DMS 273 (cell line): ENCODE measurements at regions not wholly inside any gene's neighbourhood (a gene's known extent, or its start where the extent isn't known, plus 50 kb on each side); places are given as distances from the start of the nearest gene placed in this dataset.
"Not testable (repeated sequence)": the region's sequence is repeated elsewhere in the genome, so short reads cannot be mapped to it uniquely, and the experiment has no call there.

Experiments
- DNase-seq: peaks from one replicate; lab custom pipeline; 2025; ENCODE audit not compliant: unreplicated experiment; lab: John Stamatoyannopoulos, UW

- DNase-seq, result no peak
Measured at GRCh38 chr13:90003566-90003965, 1343.9 kb upstream of the MIR17HG start.

GRCh38 chr13:90008707-90009149 lies 1338.8 kb upstream of the MIR17HG start:
- no peak for DNase-seq

- DNase-seq, result no peak
Measured at GRCh38 chr13:90014038-90014437, 1333.4 kb upstream of the MIR17HG start.

GRCh38 chr13:90015565-90016507 lies 1331.7 kb upstream of the MIR17HG start:
- DNase-seq, result no peak

GRCh38 chr13:90016688-90017087 lies 1330.8 kb upstream of the MIR17HG start:
- no peak for DNase-seq

GRCh38 chr13:90020536-90021070 lies 1326.9 kb upstream of the MIR17HG start:
- no peak for DNase-seq

GRCh38 chr13:90027409-90027808 lies 1320.1 kb upstream of the MIR17HG start:
- DNase-seq, result no peak

- DNase-seq, result no peak
Measured at GRCh38 chr13:90032313-90032712, 1315.2 kb upstream of the MIR17HG start.

- no peak for DNase-seq
Measured at GRCh38 chr13:90032841-90033493, 1314.5 kb upstream of the MIR17HG start.

- no peak for DNase-seq
Measured at GRCh38 chr13:90039516-90039915, 1308.0 kb upstream of the MIR17HG start.

- DNase-seq, result no peak
Measured at GRCh38 chr13:90047600-90047999, 1299.9 kb upstream of the MIR17HG start.

GRCh38 chr13:90049989-90050671 lies 1297.4 kb upstream of the MIR17HG start:
- DNase-seq, result no peak

GRCh38 chr13:90055121-90055520 lies 1292.4 kb upstream of the MIR17HG start:
- no peak for DNase-seq

- no peak for DNase-seq
Measured at GRCh38 chr13:90055760-90056159, 1291.7 kb upstream of the MIR17HG start.

- DNase-seq, result not testable (repeated sequence)
Measured at GRCh38 chr13:90064226-90064625, 1283.3 kb upstream of the MIR17HG start.

- no peak for DNase-seq
Measured at GRCh38 chr13:90068658-90069057, 1278.8 kb upstream of the MIR17HG start.

- DNase-seq, result no peak
Measured at GRCh38 chr13:90070362-90070761, 1277.1 kb upstream of the MIR17HG start.

GRCh38 chr13:90070837-90071525 lies 1276.5 kb upstream of the MIR17HG start:
- DNase-seq, result no peak

- no peak for DNase-seq
Measured at GRCh38 chr13:90084684-90085290, 1262.7 kb upstream of the MIR17HG start.

- DNase-seq, result no peak
Measured at GRCh38 chr13:90089051-90089450, 1258.4 kb upstream of the MIR17HG start.
